ENCODE measurements at regions not wholly inside any gene's neighbourhood (a gene's known extent, or its start where the extent isn't known, plus 50 kb on each side); places are given as distances from the start of the nearest gene placed in this dataset.
"Not testable (repeated sequence)": the region's sequence is repeated elsewhere in the genome, so short reads cannot be mapped to it uniquely, and the experiment has no call there.

- no peak for DNase-seq
Measured at GRCh38 chr6:50520326-50521266, 192.7 kb upstream of the TFAP2D start.

- no peak for DNase-seq
Measured at GRCh38 chr6:50524341-50524740, 189.0 kb upstream of the TFAP2D start.

GRCh38 chr6:50527985-50528384 is 185.3 kb upstream of the TFAP2D start:
- no peak for DNase-seq

GRCh38 chr6:50539447-50539846 is 173.9 kb upstream of the TFAP2D start:
- DNase-seq: no peak

GRCh38 chr6:50541941-50542340 is 171.4 kb upstream of the TFAP2D start:
- no peak for DNase-seq

- DNase-seq: no peak
Measured at GRCh38 chr6:50543666-50544065, 169.7 kb upstream of the TFAP2D start.

- no peak for DNase-seq
Measured at GRCh38 chr6:50549026-50549425, 164.3 kb upstream of the TFAP2D start.

GRCh38 chr6:50549475-50549874 is 163.9 kb upstream of the TFAP2D start:
- DNase-seq: no peak

GRCh38 chr6:50555982-50556381 is 157.3 kb upstream of the TFAP2D start:
- DNase-seq: no peak

- DNase-seq: no peak
Measured at GRCh38 chr6:50565004-50565403, 148.3 kb upstream of the TFAP2D start.

- DNase-seq: not testable (repeated sequence)
Measured at GRCh38 chr6:50571230-50571629, 142.1 kb upstream of the TFAP2D start.

GRCh38 chr6:50585441-50586330 is 127.6 kb upstream of the TFAP2D start:
- DNase-seq: no peak

- DNase-seq: no peak
Measured at GRCh38 chr6:50586331-50586675, 127.0 kb upstream of the TFAP2D start.

- no peak for DNase-seq
Measured at GRCh38 chr6:50589751-50590470, 123.4 kb upstream of the TFAP2D start.

GRCh38 chr6:50591135-50591534 is 122.2 kb upstream of the TFAP2D start:
- no peak for DNase-seq

- DNase-seq: no peak
Measured at GRCh38 chr6:50600280-50600679, 113.0 kb upstream of the TFAP2D start.

- peak; percentile 11 for DNase-seq
Measured at GRCh38 chr6:50602292-50602691, 111.0 kb upstream of the TFAP2D start.

- DNase-seq: no peak
Measured at GRCh38 chr6:50608421-50608820, 104.9 kb upstream of the TFAP2D start.

GRCh38 chr6:50610562-50610961 is 102.8 kb upstream of the TFAP2D start:
- peak; percentile 8 for DNase-seq

- DNase-seq: no peak
Measured at GRCh38 chr6:50635429-50635828, 77.9 kb upstream of the TFAP2D start.

GRCh38 chr6:50637267-50637666 is 76.1 kb upstream of the TFAP2D start:
- no peak for DNase-seq

- DNase-seq: no peak
Measured at GRCh38 chr6:50649086-50649485, 64.2 kb upstream of the TFAP2D start.

GRCh38 chr6:50653253-50653652 is 60.1 kb upstream of the TFAP2D start:
- DNase-seq: no peak
